Kidney epithelial cell (primary cell): ENCODE measurements at regions not wholly inside any gene's neighbourhood (a gene's known extent, or its start where the extent isn't known, plus 50 kb on each side); places are given as distances from the start of the nearest gene placed in this dataset.
A peak's percentile ranks its signal among the peaks of the same experiment; 100 is the strongest.

Source experiments
- DNase-seq: peaks from one replicate; pipeline ENCODE4 v3.0.0-alpha.2; 2010; ENCODE audit warnings: low read depth
- H3K27me3 ChIP-seq: 2 replicates; pipeline ENCODE4 v1.6.0; 2011; ENCODE audit warnings: low read length; ENCODE audit not compliant: control insufficient read depth, insufficient read depth
- H3K36me3 ChIP-seq: 2 replicates; pipeline ENCODE4 v1.5.1; 2011; ENCODE audit warnings: low read length; ENCODE audit not compliant: control insufficient read depth, insufficient read depth
- H3K4me3 ChIP-seq: 2 replicates; pipeline ENCODE4 v1.5.1; 2011; ENCODE audit warnings: low read depth, mild to moderate bottlenecking, control low read depth, low read length
- TF ChIP-seq, protein P1 (sequence below): IDR thresholded peaks from 2 replicates; pipeline ENCODE4 v1.5.1; 2011; ENCODE audit warnings: mild to moderate bottlenecking, moderate library complexity, low read length, control low read depth, inconsistent platforms; ENCODE audit not compliant: insufficient read depth, poor library complexity, severe bottlenecking

DNA sequence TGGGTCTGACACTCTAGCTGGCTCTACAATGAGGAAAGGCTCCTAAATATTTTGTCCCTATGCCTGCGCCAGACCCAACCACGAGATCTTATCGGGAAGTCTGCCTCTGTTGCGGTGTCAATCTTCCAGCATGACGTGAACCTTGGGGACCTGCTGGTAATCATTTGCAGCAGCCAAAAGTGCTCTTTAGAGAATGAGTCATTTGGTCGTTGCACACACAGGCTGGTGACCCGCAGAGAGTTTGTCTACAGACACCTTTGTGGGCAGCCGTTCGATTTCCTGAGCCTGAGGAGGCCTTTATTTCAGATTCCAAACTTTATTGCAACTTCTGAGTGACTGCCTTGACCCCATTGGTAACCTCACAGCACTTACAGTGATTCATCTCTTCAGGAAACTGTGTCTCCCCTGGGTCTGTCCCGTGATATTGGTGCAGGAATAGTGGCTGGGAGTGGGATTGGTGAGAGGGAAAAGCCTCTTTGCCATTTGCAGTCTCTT is 326.1 kb downstream of the NSG2 start:
- Histone ChIP-seq H3K36me3 (no peaks in the 10 kb centered on the region), H3K27me3 (no peaks in the 10 kb centered on the region), H3K4me3 (no peak overlapping the region)
- peak; percentile 37 for DNase-seq
- TF ChIP-seq, protein P1, sequence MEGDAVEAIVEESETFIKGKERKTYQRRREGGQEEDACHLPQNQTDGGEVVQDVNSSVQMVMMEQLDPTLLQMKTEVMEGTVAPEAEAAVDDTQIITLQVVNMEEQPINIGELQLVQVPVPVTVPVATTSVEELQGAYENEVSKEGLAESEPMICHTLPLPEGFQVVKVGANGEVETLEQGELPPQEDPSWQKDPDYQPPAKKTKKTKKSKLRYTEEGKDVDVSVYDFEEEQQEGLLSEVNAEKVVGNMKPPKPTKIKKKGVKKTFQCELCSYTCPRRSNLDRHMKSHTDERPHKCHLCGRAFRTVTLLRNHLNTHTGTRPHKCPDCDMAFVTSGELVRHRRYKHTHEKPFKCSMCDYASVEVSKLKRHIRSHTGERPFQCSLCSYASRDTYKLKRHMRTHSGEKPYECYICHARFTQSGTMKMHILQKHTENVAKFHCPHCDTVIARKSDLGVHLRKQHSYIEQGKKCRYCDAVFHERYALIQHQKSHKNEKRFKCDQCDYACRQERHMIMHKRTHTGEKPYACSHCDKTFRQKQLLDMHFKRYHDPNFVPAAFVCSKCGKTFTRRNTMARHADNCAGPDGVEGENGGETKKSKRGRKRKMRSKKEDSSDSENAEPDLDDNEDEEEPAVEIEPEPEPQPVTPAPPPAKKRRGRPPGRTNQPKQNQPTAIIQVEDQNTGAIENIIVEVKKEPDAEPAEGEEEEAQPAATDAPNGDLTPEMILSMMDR, result no peak

DNA sequence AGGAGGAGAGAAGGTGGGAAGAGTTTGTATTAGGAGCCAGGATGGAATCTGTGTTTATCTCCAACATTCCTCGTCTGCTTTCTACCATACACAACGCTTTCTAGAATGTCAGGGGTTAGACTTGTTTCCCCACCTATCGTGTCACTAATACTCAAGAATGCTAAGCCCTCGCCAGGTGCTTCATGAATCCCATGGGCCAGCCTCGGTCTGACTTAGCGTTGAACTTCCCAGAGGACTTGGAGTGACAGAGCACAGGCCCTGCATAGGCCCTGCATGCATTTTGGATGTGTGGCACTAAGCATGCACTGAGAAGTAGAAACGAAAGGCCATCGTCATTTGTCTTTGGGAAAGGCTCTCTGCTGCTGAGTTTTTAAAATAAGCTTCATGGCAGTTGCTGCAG is 328.7 kb downstream of the NSG2 start:
- no peaks in the 10 kb centered on the region for H3K27me3 ChIP-seq
- no peak for DNase-seq
- TF ChIP-seq, protein P1, result no peak
- H3K4me3 ChIP-seq, result no peak overlapping the region
- H3K36me3 ChIP-seq, result no peaks in the 10 kb centered on the region

DNA sequence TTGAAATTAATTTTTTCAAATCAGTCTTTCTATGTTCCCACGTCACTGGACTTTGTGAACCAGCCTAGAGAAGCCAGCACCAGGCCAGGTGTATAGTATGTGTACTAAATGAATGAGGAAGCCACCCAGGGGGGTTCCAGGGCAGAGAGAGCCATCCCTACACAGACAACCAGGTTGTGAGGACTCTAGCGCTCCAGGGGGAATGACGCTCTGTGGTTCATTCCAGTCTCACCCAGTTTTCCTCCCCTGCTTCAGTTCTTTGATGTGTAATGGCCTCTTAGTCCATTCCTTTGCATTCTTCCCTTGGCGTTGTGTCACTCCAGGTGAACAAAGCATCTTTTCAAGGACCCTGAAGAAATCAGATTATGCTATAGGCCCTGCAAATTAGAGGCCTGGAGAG is 330.6 kb downstream of the NSG2 start:
- no peak overlapping the region for H3K4me3 ChIP-seq
- TF ChIP-seq, protein P1, result no peak
- H3K36me3 ChIP-seq, result no peaks in the 10 kb centered on the region
- no peaks in the 10 kb centered on the region for H3K27me3 ChIP-seq
- no peak for DNase-seq

DNA sequence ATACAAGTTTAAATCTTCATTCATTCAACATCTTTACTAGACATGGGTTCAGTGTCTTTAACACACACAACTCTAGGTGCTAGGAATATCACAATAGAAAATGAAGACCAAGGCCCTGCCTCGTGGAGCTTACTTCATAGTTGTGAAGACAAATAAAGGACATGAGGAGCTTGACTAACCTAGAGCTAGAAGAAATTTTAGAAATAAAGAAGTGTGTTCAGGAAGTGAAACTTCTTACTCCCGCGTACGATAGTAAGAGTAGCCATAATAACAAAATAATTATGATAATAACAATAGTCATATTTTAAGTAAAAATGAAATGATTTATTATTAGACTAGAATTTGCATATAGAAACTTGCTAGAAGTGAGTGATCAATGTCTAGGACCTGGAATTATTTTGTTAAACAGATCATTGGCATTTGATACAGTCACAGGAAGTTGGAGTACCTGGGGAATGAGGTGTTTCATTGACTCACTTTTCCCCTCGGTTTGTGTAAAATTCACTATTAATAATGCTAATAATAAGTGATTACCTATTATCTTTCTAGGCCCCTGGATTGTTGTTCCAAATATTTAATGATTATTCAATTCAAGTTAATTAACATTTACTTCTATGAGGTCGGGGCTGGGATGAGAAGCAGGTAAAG is 331.3 kb downstream of the NSG2 start:
- TF ChIP-seq, protein P1, result no peak
- DNase-seq, result no peak

DNA sequence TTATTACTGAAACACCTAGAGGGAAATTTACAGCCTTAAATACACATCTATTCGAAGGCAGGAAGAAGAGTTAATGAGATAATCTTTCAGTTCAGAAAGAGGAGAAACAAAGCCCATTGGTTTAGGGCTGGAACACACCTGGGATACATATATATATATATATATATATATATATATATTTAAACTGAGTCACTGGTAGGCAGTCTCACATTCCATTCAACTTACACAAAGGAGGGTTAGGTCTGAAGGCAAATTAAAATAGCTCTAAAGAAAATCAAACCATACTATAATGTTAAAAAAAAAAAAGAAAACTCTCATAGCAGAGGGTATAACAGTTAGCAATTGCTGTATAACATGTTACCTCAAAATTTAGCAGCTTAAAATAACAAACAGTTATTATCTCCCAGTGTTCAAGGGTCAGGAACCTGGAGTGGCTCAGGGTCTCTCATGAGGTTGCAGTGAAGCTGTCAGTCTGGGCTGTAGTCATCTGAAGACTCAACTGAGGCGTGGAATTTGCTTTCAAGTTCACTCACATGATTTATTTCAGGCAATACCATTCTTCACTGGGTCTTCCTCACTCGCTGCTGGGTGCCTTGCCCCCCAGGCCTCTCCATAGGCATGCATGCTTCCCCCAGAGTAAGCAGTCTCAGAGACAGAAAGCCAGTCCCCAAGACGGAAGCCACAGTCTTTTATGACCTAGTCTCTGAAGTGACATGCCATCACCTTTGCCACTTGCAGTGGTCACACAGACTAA is 332.8 kb downstream of the NSG2 start:
- DNase-seq, result no peak
- TF ChIP-seq, protein P1, result no peak

More for the DNA sequence above, 331.3 kb downstream of the NSG2 start:
- H3K4me3 ChIP-seq, result no peak overlapping the region
- H3K27me3 ChIP-seq, result no peaks in the 10 kb centered on the region
- H3K36me3 ChIP-seq, result no peaks in the 10 kb centered on the region

More for the DNA sequence above, 332.8 kb downstream of the NSG2 start:
- H3K4me3 ChIP-seq, result no peak overlapping the region
- H3K36me3 ChIP-seq, result no peaks in the 10 kb centered on the region
- H3K27me3 ChIP-seq, result no peaks in the 10 kb centered on the region
